ENCODE measurements at regions not wholly inside any gene's neighbourhood (a gene's known extent, or its start where the extent isn't known, plus 50 kb on each side); places are given as distances from the start of the nearest gene placed in this dataset.

GRCh38 chr5:58099257-58099656 is 360.6 kb downstream of the PLK2 start:
- no peak for TF ChIP-seq CTCF (IDR thresholded peaks at IDR 0.05; ENCODE audit: low read depth, low read length, poor library complexity, severe bottlenecking)
- no peak for TF ChIP-seq EZH2phosphoT487 (IDR thresholded peaks at IDR 0.05; ENCODE audit: borderline replicate concordance, low read length)

All from DOHH2 (cell line).